Uterus (tissue), 2 donors: ENCODE measurements at regions not wholly inside any gene's neighbourhood (a gene's known extent, or its start where the extent isn't known, plus 50 kb on each side); places are given as distances from the start of the nearest gene placed in this dataset.

Experiments
- POLR2A ChIP-seq, 2 donors: fragments of 450-650 bp; IDR thresholded peaks; one replicate each; pipeline ENCODE4 v1.6.1; 2016; ENCODE audit warnings: antibody characterized with exemption in 2 of 2, mild to moderate bottlenecking in 1 of 2, moderate library complexity in 1 of 2
- TF ChIP-seq, protein P1 (sequence below), 4 experiments: fragments of 200-600 bp in 2 of 4; fragments of 450-650 bp in 2 of 4; sonication (generic) in 2 of 4; IDR thresholded peaks; one replicate each; pipeline ENCODE4 v1.5.1; 2016 to 2019; ENCODE audit warnings: antibody characterized with exemption in 4 of 4, mild to moderate bottlenecking in 2 of 4, moderate library complexity in 1 of 4

GRCh38 chr4:177511611-177512010 lies 69.4 kb upstream of the AGA start:
- TF ChIP-seq, protein P1, sequence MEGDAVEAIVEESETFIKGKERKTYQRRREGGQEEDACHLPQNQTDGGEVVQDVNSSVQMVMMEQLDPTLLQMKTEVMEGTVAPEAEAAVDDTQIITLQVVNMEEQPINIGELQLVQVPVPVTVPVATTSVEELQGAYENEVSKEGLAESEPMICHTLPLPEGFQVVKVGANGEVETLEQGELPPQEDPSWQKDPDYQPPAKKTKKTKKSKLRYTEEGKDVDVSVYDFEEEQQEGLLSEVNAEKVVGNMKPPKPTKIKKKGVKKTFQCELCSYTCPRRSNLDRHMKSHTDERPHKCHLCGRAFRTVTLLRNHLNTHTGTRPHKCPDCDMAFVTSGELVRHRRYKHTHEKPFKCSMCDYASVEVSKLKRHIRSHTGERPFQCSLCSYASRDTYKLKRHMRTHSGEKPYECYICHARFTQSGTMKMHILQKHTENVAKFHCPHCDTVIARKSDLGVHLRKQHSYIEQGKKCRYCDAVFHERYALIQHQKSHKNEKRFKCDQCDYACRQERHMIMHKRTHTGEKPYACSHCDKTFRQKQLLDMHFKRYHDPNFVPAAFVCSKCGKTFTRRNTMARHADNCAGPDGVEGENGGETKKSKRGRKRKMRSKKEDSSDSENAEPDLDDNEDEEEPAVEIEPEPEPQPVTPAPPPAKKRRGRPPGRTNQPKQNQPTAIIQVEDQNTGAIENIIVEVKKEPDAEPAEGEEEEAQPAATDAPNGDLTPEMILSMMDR (IDR thresholded peaks at IDR 0.05): no peak
- no peak for TF ChIP-seq POLR2A (IDR thresholded peaks at IDR 0.05)
